Endodermal cell (in vitro differentiated cells): ENCODE measurements at regions not wholly inside any gene's neighbourhood (a gene's known extent, or its start where the extent isn't known, plus 50 kb on each side); places are given as distances from the start of the nearest gene placed in this dataset.

ENCODE experiments used
- DNase-seq: peaks from one replicate; pipeline ENCODE4 v3.0.0-alpha.2; 2017
- H3K27ac ChIP-seq: 2 replicates; pipeline ENCODE4 v1.5.1; 2013; ENCODE audit warnings: mild to moderate bottlenecking, low read depth, low read length, moderate library complexity
- H3K27me3 ChIP-seq: 2 replicates; pipeline ENCODE4 v1.6.1; 2013; ENCODE audit warnings: mild to moderate bottlenecking, low read length, moderate library complexity; ENCODE audit not compliant: insufficient read depth, control insufficient read depth, poor library complexity, severe bottlenecking
- H3K36me3 ChIP-seq: 2 replicates; pipeline ENCODE4 v1.7.0; 2013; ENCODE audit warnings: mild to moderate bottlenecking, low read length, moderate library complexity; ENCODE audit not compliant: control insufficient read depth, insufficient read depth
- H3K4me1 ChIP-seq: one replicate; pipeline ENCODE4 v1.7.0; 2013; ENCODE audit warnings: low read length; ENCODE audit not compliant: control insufficient read depth, insufficient read depth
- H3K4me3 ChIP-seq: 2 replicates; pipeline ENCODE4 v1.5.1; 2013; ENCODE audit warnings: mild to moderate bottlenecking, low read length, moderate library complexity
- H3K9ac ChIP-seq: 2 replicates; pipeline ENCODE4 v1.6.1; 2013; ENCODE audit warnings: mild to moderate bottlenecking, low read length, moderate library complexity; ENCODE audit not compliant: poor library complexity, severe bottlenecking; ENCODE audit errors: extremely low read depth
- H3K9me3 ChIP-seq: 2 replicates; pipeline ENCODE4 v1.6.1; 2013; ENCODE audit warnings: mild to moderate bottlenecking, low read length, moderate library complexity; ENCODE audit not compliant: control insufficient read depth
- H3K27ac Mint-ChIP-seq: 2 replicates; pipeline ENCODE4 v1.8.0; 2020; ENCODE audit warnings: mixed read lengths
- H3K27me3 Mint-ChIP-seq: 2 replicates; pipeline ENCODE4 v1.8.0; 2021; ENCODE audit warnings: mild to moderate bottlenecking, mixed read lengths; ENCODE audit not compliant: insufficient read depth
- H3K36me3 Mint-ChIP-seq: 2 replicates; pipeline ENCODE4 v1.8.0; 2020; ENCODE audit warnings: low read depth, mixed read lengths
- H3K4me1 Mint-ChIP-seq: 2 replicates; pipeline ENCODE4 v1.8.0; 2020; ENCODE audit warnings: mixed read lengths
- H3K4me3 Mint-ChIP-seq: 2 replicates; pipeline ENCODE4 v1.8.0; 2020; ENCODE audit warnings: mild to moderate bottlenecking, moderate library complexity, mixed read lengths
- H3K9me3 Mint-ChIP-seq: 2 replicates; pipeline ENCODE4 v1.8.0; 2020; ENCODE audit warnings: mild to moderate bottlenecking, mixed read lengths
- CTCF ChIP-seq: fragments of 200-600 bp; sonication (generic); conservative IDR thresholded peaks from 2 replicates; pipeline ENCODE4 v1.5.0; 2021; ENCODE audit warnings: antibody characterized with exemption, mild to moderate bottlenecking
- WGBS, 2 experiments: methylation state at CpG; one replicate each; pipeline versions ENCODE4 v1.1.5 to v1.1.7; 2013; ENCODE audit warnings: missing lambda C conversion rate in 2 of 2, mixed read lengths in 1 of 2; ENCODE audit not compliant: insufficient coverage in 1 of 2, insufficient read length in 1 of 2; 5-methylcytosine and 5-hydroxymethylcytosine counted together

DNA sequence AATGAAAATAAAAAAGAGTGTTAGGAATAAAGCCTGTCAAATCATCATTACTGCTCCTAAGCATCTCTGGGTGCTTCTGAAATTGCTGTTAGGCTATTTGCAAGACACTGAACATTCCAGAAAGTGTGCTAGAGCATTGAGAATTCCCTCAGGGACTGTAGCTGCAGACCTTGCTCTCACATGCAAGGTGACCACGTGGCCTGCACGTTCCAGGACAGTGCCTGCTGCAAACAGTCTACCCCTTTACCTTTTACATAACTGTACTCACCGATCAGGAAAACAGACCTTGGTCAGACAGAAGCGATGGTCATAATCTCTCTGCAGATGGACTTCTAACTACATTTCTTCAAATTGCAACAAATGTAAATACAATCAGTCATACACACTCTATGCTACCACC is 164.5 kb downstream of the PSMG1 start:
- Mint-ChIP-seq H3K4me1 (peaks cover 14% of the 10 kb centered on the region), H3K27ac (no peak overlapping the region), H3K36me3 (no peaks in the 10 kb centered on the region), H3K9me3 (peaks cover 2% of the 10 kb centered on the region), H3K27me3 (peaks cover 2% of the 10 kb centered on the region), H3K4me3 (no peak overlapping the region)
- H3K4me1 ChIP-seq, result no peaks in the 10 kb centered on the region
- no peak overlapping the region for H3K4me3 ChIP-seq
- no peaks in the 10 kb centered on the region for H3K9me3 ChIP-seq
- no peak overlapping the region for H3K27ac ChIP-seq
- no peak for DNase-seq
- TF ChIP-seq CTCF, result no peak
- no peak overlapping the region for H3K9ac ChIP-seq
- 77 to 90% methylated on average over 4 of the region's 4 CpGs for WGBS, 2 experiments
- no peaks in the 10 kb centered on the region for H3K36me3 ChIP-seq
- no peaks in the 10 kb centered on the region for H3K27me3 ChIP-seq

GRCh38 chr21:39016740-39017315 is 166.4 kb downstream of the PSMG1 start:
- H3K4me3 Mint-ChIP-seq, result no peak overlapping the region
- 92 to 100% methylated on average over 2 to 4 of the region's 4 CpGs for WGBS, 2 experiments
- no peaks in the 10 kb centered on the region for H3K36me3 Mint-ChIP-seq

DNA sequence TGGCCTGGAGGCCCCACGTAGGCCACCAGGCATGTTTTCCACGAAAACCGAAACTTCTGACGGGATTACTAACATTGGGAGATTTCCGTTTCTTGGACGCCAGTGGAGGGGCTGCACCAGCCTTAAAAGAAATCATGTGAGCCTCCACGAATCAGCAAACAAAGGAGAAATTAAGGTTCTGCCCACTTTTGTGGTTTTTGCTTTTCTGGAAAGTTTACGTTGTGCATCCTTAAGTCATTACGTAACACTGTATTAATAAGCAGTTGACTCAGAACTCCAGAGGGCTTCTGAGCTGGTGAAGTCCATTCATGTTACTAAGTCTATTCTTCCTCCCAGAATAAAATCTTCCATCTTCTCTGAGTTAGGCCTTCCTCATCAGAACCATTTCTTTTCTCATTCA is 168.5 kb downstream of the PSMG1 start:
- no peak for TF ChIP-seq CTCF
- no peak overlapping the region for H3K27ac Mint-ChIP-seq
- H3K36me3 Mint-ChIP-seq, result no peaks in the 10 kb centered on the region
- WGBS, 2 experiments, result 93 to 97% methylated on average over 9 of the region's 9 CpGs
- no peaks in the 10 kb centered on the region for H3K27me3 Mint-ChIP-seq
- Histone ChIP-seq H3K4me3 (no peak overlapping the region), H3K9ac (no peak overlapping the region), H3K4me1 (no peaks in the 10 kb centered on the region), H3K9me3 (no peaks in the 10 kb centered on the region), H3K36me3 (no peaks in the 10 kb centered on the region), H3K27ac (no peak overlapping the region), H3K27me3 (no peaks in the 10 kb centered on the region)
- DNase-seq, result no peak
- H3K9me3 Mint-ChIP-seq, result peaks cover 2% of the 10 kb centered on the region
- no peak overlapping the region for H3K4me3 Mint-ChIP-seq
- peaks cover 10% of the 10 kb centered on the region for H3K4me1 Mint-ChIP-seq

More at GRCh38 chr21:39016740-39017315, 166.4 kb downstream of the PSMG1 start:
- Histone ChIP-seq H3K9ac (no peak overlapping the region), H3K9me3 (no peaks in the 10 kb centered on the region), H3K4me3 (no peak overlapping the region), H3K27me3 (no peaks in the 10 kb centered on the region), H3K36me3 (no peaks in the 10 kb centered on the region), H3K27ac (no peak overlapping the region), H3K4me1 (no peaks in the 10 kb centered on the region)
- H3K27ac Mint-ChIP-seq, result no peak overlapping the region
- no peak for TF ChIP-seq CTCF
- peaks cover 11% of the 10 kb centered on the region for H3K4me1 Mint-ChIP-seq
- peaks cover 2% of the 10 kb centered on the region for H3K9me3 Mint-ChIP-seq
- peaks cover 2% of the 10 kb centered on the region for H3K27me3 Mint-ChIP-seq
- DNase-seq, result no peak
